Sciatic nerve (tissue), 2 donors: ENCODE measurements at regions not wholly inside any gene's neighbourhood (a gene's known extent, or its start where the extent isn't known, plus 50 kb on each side); places are given as distances from the start of the nearest gene placed in this dataset.
"Not testable (repeated sequence)": the region's sequence is repeated elsewhere in the genome, so short reads cannot be mapped to it uniquely, and the experiment has no call there.

ENCODE experiments used
- ATAC-seq: fragments of 200-7000 bp; cut with Tn5 transposase; one replicate; pipeline ENCODE4 v1.9.1; 2020; ENCODE audit warnings: mild to moderate bottlenecking, moderate library complexity
- DNase-seq: peaks from one replicate; pipeline ENCODE4 v3.0.0-alpha.2; 2020; ENCODE audit warnings: low spot score
- intact Hi-C: fragments of 100-400 bp; cut with DNase I; formaldehyde crosslinking; loops from one replicate; pipeline ENCODE4 v1.14.2; 2022
- donor health status: DM: no; HTN: no; CAD: no.
- donor health status: DM: no; HTN: no; CAD: no.

DNA sequence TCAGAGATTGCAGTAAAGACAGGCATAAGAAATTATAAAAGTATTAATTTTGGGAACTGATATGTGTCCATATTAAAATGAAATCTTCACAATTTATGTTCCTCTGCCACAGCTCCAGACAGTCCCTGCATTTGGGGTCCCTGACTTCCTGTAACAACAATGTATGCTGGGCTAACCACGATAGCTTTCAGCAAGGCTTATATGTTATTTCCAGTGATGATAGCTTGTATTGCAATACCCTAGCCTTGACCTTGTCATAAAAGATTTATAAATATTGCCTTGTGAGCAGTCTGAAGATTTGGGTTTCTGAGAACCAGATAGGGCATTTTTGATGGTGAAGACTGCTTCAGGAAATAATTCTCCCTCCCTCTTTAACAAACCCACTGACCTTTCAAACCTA is 129.5 kb downstream of the PCDH10 start:
- no peak for DNase-seq
- no peak for ATAC-seq

DNA sequence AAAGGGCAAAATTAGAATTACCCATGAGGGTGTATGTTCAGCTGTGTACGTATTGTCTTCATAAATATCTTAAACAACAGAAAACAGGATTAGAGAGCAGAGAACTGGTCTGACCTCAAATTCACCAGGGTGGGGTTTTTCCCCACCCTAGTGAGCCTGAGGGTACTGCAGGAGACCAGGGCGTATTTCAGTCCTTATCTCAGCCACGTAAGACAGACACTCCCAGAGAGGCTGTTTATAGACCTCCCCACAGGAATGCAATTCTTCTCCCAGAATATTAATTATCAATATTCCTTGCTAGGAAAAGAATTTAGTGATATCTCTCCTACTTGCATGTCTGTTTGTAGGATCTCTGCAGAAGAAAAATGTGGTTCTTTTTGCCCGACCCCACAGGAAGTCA is 128.8 kb downstream of the PCDH10 start:
- ATAC-seq, intact Hi-C loops, DNase-seq: not testable (repeated sequence)

More for the DNA sequence above, 129.5 kb downstream of the PCDH10 start:
- intact Hi-C loops: no loop called here

DNA sequence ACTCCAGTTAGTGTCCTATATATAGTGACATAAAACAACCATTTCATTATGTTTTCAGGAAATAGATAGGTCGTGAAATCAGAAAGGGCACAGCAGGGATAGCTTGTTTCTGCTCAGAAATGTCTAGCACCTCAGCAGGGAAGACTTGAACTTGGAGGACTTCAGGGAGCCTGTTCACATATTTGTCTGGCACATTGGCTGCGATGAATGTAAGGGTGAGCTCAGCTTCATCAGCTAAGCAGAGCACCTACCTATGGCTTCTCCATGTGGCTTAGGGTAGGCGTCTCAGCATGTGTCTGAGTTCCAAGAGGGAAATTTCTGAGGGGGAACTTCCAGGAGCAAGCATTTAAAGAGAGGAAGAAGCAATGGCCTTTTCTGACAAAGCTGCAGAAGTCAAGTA is 126.2 kb downstream of the PCDH10 start:
- DNase-seq: no peak
- ATAC-seq: no peak
- intact Hi-C loops: no loop called here

DNA sequence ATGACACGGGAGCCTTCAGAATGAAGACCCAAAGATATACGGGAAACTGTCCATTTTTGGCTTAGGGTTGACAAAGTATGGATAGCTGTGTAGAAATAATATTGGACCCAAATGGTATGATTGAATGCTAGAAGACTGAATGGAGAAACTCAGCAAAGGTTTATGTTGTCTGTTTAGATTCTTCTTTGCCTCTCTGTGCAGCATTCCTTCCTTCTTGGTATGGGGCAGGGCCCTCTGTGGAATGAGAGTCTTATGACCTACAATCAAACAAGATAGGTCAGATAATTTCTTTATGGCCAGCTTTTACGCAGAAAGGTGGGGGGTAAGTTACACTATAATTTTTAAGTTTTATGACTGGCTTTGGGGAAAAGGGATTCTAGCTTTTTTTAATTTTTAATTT is 124.3 kb downstream of the PCDH10 start:
- no peak for ATAC-seq
- no peak for DNase-seq
- intact Hi-C loops: no loop called here

DNA sequence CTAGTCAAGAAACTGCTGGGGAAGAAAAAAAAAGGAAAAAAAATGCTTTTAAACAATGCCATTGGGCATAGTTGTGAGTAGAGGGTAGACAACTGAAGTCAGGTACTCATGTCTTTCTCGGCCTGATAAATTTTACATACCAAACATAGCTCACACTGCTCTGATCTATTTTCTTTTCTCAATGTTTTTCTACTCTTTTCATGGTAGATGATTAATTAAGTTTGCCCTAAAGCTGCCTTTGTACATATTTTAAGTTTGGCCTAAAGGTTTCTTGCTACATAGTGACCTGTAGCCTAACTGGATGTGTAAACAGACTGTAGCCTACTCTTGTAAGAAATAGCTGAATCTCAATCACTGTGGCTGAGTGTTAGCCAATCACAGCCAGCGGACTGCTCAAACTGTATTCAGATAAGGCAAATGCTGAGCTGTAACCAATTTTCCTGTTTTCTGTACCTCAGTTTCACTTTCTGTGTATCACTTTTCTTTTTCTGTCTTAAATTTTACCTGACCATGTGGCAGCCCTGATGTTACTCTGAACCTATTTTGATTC is 121.0 kb downstream of the PCDH10 start:
- no peak for ATAC-seq
- DNase-seq: no peak
- intact Hi-C loops: no loop called here

DNA sequence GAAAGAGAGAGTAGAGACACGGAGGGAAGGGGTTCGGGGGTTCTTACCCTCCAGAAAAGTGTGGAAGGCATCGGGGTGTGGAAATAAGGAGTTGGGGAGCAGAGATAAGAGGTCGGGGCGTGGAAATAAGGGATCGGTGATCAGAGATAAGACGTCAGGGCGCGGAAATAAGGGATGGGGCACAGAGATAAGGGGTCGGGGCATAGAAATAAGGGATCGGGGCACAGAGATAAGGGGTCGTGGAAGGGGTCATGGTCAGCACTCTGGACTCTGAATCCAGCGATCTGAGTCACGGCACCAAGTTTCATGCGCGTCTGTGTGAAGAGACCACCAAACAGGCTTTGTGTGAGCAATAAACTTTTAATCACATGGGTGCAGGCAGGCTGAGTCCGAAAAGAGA is 119.1 kb downstream of the PCDH10 start:
- no peak for DNase-seq
- no peak for ATAC-seq
- intact Hi-C loops: no loop called here

DNA sequence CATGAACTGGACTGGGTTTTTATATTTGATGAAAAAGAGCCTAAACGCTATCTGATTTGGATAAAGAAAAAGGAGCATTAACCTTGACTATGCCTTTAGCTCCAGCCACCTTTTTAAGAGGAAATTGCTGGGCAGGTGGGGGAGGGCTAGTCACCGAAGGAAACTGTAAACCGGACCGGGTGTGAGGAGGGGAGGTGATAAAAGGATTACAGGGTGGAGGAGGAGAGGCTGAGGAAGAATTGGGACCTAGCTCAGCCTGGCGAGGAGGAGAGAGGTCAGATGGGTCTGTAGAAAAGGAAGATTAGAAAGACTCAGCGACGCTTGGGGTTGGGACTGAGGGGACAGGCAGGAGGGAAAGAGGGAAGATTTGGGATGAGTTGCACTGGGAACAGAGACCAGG is 118.4 kb downstream of the PCDH10 start:
- ATAC-seq, intact Hi-C loops, DNase-seq: not testable (repeated sequence)

DNA sequence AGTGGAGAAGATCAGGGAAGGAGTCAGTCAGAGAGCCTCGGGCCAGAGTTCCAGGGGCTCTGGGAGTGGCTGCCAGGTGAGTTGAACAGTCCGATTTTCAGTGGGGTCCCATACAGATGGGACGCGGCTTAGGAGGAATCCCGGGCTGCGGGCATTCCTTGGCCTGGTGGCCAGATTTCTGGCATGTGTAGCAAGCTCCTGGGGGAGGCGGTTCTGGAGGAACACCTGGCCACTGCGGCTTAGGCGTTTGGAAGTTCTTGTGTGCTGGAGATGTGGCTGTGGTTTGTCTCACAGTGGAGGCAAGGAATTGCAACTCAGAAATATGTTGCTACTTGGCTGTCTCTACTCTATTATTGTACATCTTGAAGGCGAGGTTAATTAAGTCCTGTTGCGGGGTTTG is 117.9 kb downstream of the PCDH10 start:
- ATAC-seq, DNase-seq, intact Hi-C loops: not testable (repeated sequence)

DNA sequence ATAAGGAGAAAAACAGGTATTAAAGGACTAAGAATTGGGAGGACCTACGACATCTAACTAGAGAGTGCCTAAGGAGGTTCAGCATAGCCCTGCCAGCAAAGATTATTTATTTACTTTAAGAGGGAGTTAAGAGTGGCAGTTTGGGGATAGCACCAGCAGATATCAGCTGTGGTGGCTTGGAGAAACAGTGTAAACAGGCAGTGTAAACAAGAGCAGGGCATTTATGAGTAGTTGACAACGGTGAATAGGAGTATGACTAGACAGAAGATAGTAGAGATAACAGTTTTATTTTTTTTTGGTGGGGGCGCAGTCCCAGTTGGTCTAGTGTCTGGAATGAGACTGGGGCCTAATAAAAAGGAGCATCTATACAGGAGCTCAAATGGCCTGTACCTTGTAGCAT is 115.2 kb downstream of the PCDH10 start:
- ATAC-seq, DNase-seq, intact Hi-C loops: not testable (repeated sequence)

DNA sequence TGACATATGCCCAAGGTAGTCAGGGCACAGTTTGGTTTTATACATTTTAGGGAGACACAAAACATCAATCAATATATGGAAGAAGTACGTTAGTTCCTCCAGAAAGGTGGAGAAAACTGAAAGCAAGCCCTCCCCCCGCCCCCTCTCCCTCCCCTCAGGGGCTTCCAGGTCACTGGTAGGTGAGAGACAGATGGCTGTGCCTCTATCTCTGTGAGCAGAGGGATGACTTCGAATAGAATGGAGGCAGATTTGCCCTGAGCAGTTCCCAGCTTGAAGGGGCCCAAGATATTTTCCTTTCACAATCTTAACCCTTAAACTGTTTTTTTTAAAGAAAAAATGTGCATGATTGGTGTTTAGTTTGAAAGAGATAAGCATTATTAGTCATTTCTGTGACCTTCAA is 114.0 kb downstream of the PCDH10 start:
- intact Hi-C loops: no loop called here
- ATAC-seq (no peak), DNase-seq (no peak)

DNA sequence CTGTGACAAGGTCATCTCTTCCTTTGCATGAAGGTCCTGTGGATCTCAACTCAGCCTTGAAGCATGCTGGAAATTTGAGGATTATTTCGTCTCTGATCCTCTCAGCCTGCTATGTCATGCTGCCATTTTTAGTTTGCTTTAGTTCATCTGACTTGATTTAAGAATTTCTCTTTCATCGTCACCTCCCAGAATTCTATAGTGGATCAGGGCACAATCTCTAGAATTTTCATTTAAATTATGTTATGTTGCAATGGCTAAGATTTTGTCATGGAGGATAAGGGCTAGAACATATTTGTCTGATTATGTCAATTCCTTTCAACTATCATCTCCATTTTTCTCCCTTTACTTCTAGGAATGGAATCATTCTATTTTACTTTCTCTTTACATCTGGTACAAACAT is 98.8 kb downstream of the PCDH10 start:
- intact Hi-C loops: no loop called here
- ATAC-seq (no peak), DNase-seq (no peak)

DNA sequence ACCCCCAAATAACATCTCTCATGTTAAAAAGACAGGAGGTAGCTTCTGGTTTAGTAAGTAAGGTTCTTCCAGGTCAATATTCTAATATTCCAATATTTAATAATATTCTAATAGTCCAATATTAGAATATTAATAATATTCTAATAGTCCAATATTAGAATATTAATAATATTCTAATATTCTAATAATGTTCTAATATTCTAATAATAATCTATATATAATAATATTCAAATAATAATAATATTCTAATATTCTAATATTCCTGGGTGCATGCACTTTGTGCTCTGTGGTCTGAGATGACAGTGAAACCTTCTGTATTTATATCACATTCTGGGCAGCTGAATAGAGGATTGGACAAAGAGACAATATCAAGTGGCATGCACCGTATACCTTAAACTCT is 96.1 kb downstream of the PCDH10 start:
- intact Hi-C loops: no loop called here
- ATAC-seq (no peak), DNase-seq (no peak)
